Left renal cortex interstitium (tissue), 4 donors: ENCODE measurements at regions not wholly inside any gene's neighbourhood (a gene's known extent, or its start where the extent isn't known, plus 50 kb on each side); places are given as distances from the start of the nearest gene placed in this dataset.

Source experiments
- DNase-seq, 4 donors: peaks; one replicate each; pipeline ENCODE4 v3.0.0-alpha.2; 2013; ENCODE audit warnings: low read depth in 4 of 4, low spot score in 2 of 4, missing footprints in 1 of 4

- no peak for DNase-seq
Observed at GRCh38 chr13:37368501-37368900, 230.1 kb downstream of the POSTN start.

- DNase-seq: no peak
Observed at GRCh38 chr13:37366044-37366770, 232.4 kb downstream of the POSTN start.

- no peak for DNase-seq
Observed at GRCh38 chr13:37365496-37365895, 233.1 kb downstream of the POSTN start.

- no peak for DNase-seq
Observed at GRCh38 chr13:37364956-37365355, 233.6 kb downstream of the POSTN start.

- DNase-seq: no peak
Observed at GRCh38 chr13:37364007-37364406, 234.6 kb downstream of the POSTN start.

GRCh38 chr13:37361608-37362007, 237.0 kb downstream of the POSTN start:
- no peak for DNase-seq

GRCh38 chr13:37360556-37360955, 238.0 kb downstream of the POSTN start:
- no peak for DNase-seq

- DNase-seq: no peak
Observed at GRCh38 chr13:37357548-37357947, 241.0 kb downstream of the POSTN start.

GRCh38 chr13:37353911-37354310, 244.7 kb downstream of the POSTN start:
- no peak for DNase-seq

- DNase-seq: no peak
Observed at GRCh38 chr13:37351211-37351610, 245.7 kb upstream of the CSNK1A1L start.

GRCh38 chr13:37349916-37350315, 244.5 kb upstream of the CSNK1A1L start:
- DNase-seq: no peak

- DNase-seq: no peak
Observed at GRCh38 chr13:37348916-37349643, 243.6 kb upstream of the CSNK1A1L start.

GRCh38 chr13:37345869-37346268, 240.4 kb upstream of the CSNK1A1L start:
- no peak for DNase-seq

- DNase-seq: no peak
Observed at GRCh38 chr13:37345391-37345790, 239.9 kb upstream of the CSNK1A1L start.

GRCh38 chr13:37344056-37344455, 238.6 kb upstream of the CSNK1A1L start:
- no peak for DNase-seq

- no peak for DNase-seq
Observed at GRCh38 chr13:37342205-37342604, 236.7 kb upstream of the CSNK1A1L start.

- DNase-seq: no peak
Observed at GRCh38 chr13:37340901-37341670, 235.6 kb upstream of the CSNK1A1L start.

- DNase-seq: no peak
Observed at GRCh38 chr13:37339386-37339735, 233.9 kb upstream of the CSNK1A1L start.

- no peak for DNase-seq
Observed at GRCh38 chr13:37338726-37339385, 233.4 kb upstream of the CSNK1A1L start.

GRCh38 chr13:37326334-37326733, 220.9 kb upstream of the CSNK1A1L start:
- DNase-seq: no peak

GRCh38 chr13:37319031-37319443, 213.6 kb upstream of the CSNK1A1L start:
- DNase-seq: no peak
